Fibroblast of lung (primary cell): ENCODE measurements at regions not wholly inside any gene's neighbourhood (a gene's known extent, or its start where the extent isn't known, plus 50 kb on each side); places are given as distances from the start of the nearest gene placed in this dataset.

Experiments
- CTCF ChIP-seq, 2 donors: IDR thresholded peaks in 1 of 2; conservative IDR thresholded peaks in 1 of 2; 1 replicate in 1 of 2; 2 replicates in 1 of 2; pipeline ENCODE4 v1.5.1; 2011 to 2012; ENCODE audit warnings: low read length in 2 of 2, control low read depth in 1 of 2, inconsistent platforms in 1 of 2, low read depth in 1 of 2, mild to moderate bottlenecking in 1 of 2
- EZH2 ChIP-seq: IDR thresholded peaks from 2 replicates; pipeline ENCODE4 v1.5.1; 2012; ENCODE audit warnings: low read length, control low read depth, mild to moderate bottlenecking; ENCODE audit errors: missing control alignments

- TF ChIP-seq CTCF (conservative IDR thresholded peaks at IDR 0.05 in 1 of 2, IDR thresholded peaks at IDR 0.05 in 1 of 2; ENCODE audit: low read depth in 1 of 2, low read length in 2 of 2) = no peak
- no peak for TF ChIP-seq EZH2
These were observed 74.2 kb downstream of the MSX2 start for GRCh38 chr5:174798551-174798951.
